ENCODE measurements at regions not wholly inside any gene's neighbourhood (a gene's known extent, or its start where the extent isn't known, plus 50 kb on each side); places are given as distances from the start of the nearest gene placed in this dataset.

DNA sequence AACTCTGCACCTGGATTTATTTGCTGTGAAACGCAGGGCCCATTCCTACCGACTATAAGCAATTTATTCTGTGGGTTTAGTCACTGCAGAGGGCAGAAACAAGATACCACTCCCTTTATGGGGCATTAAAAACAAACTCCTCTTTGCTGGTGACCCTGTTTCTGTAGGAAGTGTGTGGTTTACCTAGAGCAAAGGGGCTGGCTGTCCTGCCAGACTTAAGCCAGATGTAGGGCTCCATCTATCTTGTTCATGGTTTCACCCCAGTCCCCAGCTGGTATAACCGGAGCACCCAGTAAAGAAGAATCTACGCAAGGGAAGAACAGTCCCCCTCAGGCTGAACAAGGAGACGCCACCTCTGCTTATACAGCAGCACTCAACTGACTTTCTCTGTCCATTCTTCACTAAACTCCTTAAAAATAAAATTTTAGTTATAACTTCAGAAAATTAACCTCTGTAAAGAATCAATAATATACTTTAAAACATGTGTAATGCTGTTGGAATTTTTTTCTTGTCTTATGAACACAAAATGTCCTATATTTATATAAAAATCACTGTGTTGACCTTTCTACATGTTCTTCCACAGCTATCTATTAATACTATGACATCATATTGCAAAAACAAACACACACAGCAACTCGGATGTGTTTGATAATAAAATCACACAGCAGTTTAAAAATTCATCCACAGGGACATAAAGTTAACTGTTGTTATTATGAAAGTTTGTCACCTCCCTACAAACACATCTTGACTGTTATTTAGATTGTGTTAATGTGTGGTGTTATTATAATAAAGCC lies 126.1 kb upstream of the RPS6KA2 start:
- Histone ChIP-seq H3K27ac (ENCODE audit: low read depth, low read length, poor library complexity, severe bottlenecking) (no peak overlapping the region), H3K9ac (ENCODE audit: low read length) (no peak overlapping the region), H3K9me2 (ENCODE audit: low read depth, low read length) (no peaks in the 10 kb centered on the region), H2AFZ (ENCODE audit: low read length) (no peak overlapping the region), H3K27me3 (ENCODE audit: insufficient read depth, low read length) (peaks cover 11% of the 10 kb centered on the region; the same call in 1 of the 2 replicates), H3K9me3 (ENCODE audit: low read length) (no peaks in the 10 kb centered on the region), H4K20me1 (ENCODE audit: insufficient read depth, low read length) (no peaks in the 10 kb centered on the region), H3K79me2 (ENCODE audit: insufficient read depth, low read length) (no peaks in the 10 kb centered on the region), H3K4me1 (ENCODE audit: insufficient read depth, low read length, severe bottlenecking) (peaks cover under 1% of the 10 kb centered on the region), H3F3A (ENCODE audit: insufficient read depth, low read length) (no peaks in the 10 kb centered on the region), H3K36me3 (ENCODE audit: insufficient read depth, low read length) (no peaks in the 10 kb centered on the region), H3K4me2 (ENCODE audit: low read length) (no peak overlapping the region), H3K4me3 (ENCODE audit: low read depth, low read length, poor library complexity, severe bottlenecking) (no peak overlapping the region)
- TF ChIP-seq, protein P1, sequence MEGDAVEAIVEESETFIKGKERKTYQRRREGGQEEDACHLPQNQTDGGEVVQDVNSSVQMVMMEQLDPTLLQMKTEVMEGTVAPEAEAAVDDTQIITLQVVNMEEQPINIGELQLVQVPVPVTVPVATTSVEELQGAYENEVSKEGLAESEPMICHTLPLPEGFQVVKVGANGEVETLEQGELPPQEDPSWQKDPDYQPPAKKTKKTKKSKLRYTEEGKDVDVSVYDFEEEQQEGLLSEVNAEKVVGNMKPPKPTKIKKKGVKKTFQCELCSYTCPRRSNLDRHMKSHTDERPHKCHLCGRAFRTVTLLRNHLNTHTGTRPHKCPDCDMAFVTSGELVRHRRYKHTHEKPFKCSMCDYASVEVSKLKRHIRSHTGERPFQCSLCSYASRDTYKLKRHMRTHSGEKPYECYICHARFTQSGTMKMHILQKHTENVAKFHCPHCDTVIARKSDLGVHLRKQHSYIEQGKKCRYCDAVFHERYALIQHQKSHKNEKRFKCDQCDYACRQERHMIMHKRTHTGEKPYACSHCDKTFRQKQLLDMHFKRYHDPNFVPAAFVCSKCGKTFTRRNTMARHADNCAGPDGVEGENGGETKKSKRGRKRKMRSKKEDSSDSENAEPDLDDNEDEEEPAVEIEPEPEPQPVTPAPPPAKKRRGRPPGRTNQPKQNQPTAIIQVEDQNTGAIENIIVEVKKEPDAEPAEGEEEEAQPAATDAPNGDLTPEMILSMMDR (IDR thresholded peaks at IDR 0.05; ENCODE audit: low read length), result no peak
- TF ChIP-seq EZH2 (IDR thresholded peaks at IDR 0.05; ENCODE audit: borderline replicate concordance, low read length), result no peak

DNA sequence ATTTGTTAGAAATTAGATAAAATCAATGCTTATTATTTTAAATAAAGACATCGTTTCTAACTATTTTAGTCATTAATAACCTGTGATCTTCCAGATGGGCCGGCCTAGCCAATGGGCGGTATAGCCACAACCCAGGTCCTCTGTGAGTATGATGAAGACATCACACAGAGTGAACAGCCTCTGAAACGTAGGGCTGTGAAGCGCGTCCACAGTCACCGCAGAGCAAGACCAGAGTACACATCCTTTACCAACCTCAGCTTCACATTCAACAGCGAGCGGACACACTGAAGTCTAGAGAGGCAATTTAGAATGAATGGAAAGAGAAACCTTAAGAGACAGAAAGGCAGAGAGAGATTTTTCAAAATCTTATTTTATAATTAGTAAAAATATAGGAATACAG lies 125.0 kb upstream of the RPS6KA2 start:
- no peak overlapping the region for H3K27ac ChIP-seq (ENCODE audit: low read depth, low read length, poor library complexity, severe bottlenecking)
- peaks cover 11% of the 10 kb centered on the region; the same call in 1 of the 2 replicates for H3K27me3 ChIP-seq (ENCODE audit: insufficient read depth, low read length)
- no peak for TF ChIP-seq EZH2 (IDR thresholded peaks at IDR 0.05; ENCODE audit: borderline replicate concordance, low read length)
- TF ChIP-seq, protein P1 (IDR thresholded peaks at IDR 0.05; ENCODE audit: low read length), result no peak
- no peak overlapping the region for H3K9ac ChIP-seq (ENCODE audit: low read length)
- H3K4me2 ChIP-seq (ENCODE audit: low read length), result no peak overlapping the region
- H2AFZ ChIP-seq (ENCODE audit: low read length), result no peak overlapping the region
- no peaks in the 10 kb centered on the region for H3K4me1 ChIP-seq (ENCODE audit: insufficient read depth, low read length, severe bottlenecking)
- H3K36me3 ChIP-seq (ENCODE audit: insufficient read depth, low read length), result no peaks in the 10 kb centered on the region
- H4K20me1 ChIP-seq (ENCODE audit: insufficient read depth, low read length), result no peaks in the 10 kb centered on the region
- no peaks in the 10 kb centered on the region for H3F3A ChIP-seq (ENCODE audit: insufficient read depth, low read length)
- no peaks in the 10 kb centered on the region for H3K9me3 ChIP-seq (ENCODE audit: low read length)
- H3K4me3 ChIP-seq (ENCODE audit: low read depth, low read length, poor library complexity, severe bottlenecking), result no peak overlapping the region
- no peaks in the 10 kb centered on the region for H3K79me2 ChIP-seq (ENCODE audit: insufficient read depth, low read length)
- H3K9me2 ChIP-seq (ENCODE audit: low read depth, low read length), result no peaks in the 10 kb centered on the region

DNA sequence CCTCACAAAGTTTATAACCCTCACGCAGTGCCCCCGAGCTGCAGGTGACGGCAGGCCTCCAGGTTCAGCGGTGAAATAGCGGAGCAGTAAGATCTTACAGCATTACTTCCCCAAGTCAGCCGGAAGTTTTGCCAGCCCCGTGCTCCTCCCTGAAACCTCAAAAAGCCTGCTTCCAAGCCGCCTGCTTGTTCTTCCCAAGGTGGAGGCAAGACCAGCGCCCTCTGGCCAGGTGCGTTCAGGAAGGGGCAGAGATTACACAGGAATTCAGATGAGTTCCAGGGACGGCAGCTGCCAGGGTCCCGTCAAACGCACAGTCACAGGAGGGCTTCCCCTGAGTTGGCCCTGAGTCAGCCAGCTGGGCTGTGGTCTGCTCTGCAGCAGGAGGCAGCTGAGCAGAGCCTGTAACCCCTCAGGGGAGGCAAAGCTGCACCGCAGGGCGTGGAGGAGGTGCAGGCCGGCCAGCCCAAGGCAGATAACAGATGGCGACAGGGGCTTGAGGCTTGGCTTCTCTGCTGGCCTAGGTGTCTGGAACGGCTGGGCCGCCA lies 124.1 kb upstream of the RPS6KA2 start:
- H4K20me1 ChIP-seq (ENCODE audit: insufficient read depth, low read length), result no peaks in the 10 kb centered on the region
- H3K27me3 ChIP-seq (ENCODE audit: insufficient read depth, low read length), result peaks cover 11% of the 10 kb centered on the region; the same call in 1 of the 2 replicates
- H3K9ac ChIP-seq (ENCODE audit: low read length), result no peak overlapping the region
- no peak overlapping the region for H2AFZ ChIP-seq (ENCODE audit: low read length)
- no peaks in the 10 kb centered on the region for H3K9me3 ChIP-seq (ENCODE audit: low read length)
- H3K36me3 ChIP-seq (ENCODE audit: insufficient read depth, low read length), result no peaks in the 10 kb centered on the region
- no peaks in the 10 kb centered on the region for H3F3A ChIP-seq (ENCODE audit: insufficient read depth, low read length)
- H3K79me2 ChIP-seq (ENCODE audit: insufficient read depth, low read length), result no peaks in the 10 kb centered on the region
- no peaks in the 10 kb centered on the region for H3K9me2 ChIP-seq (ENCODE audit: low read depth, low read length)
- TF ChIP-seq EZH2 (IDR thresholded peaks at IDR 0.05; ENCODE audit: borderline replicate concordance, low read length), result no peak
- TF ChIP-seq, protein P1 (IDR thresholded peaks at IDR 0.05; ENCODE audit: low read length), result no peak
- H3K4me1 ChIP-seq (ENCODE audit: insufficient read depth, low read length, severe bottlenecking), result no peaks in the 10 kb centered on the region
- no peak overlapping the region for H3K27ac ChIP-seq (ENCODE audit: low read depth, low read length, poor library complexity, severe bottlenecking)
- peak overlapping the region; percentile 11; the same call in 1 of the 2 replicates for H3K4me2 ChIP-seq (ENCODE audit: low read length)
- H3K4me3 ChIP-seq (ENCODE audit: low read depth, low read length, poor library complexity, severe bottlenecking), result peak overlapping the region; percentile 10

Data from OCI-LY1 (cell line).